H9 (cell line): ENCODE measurements at regions not wholly inside any gene's neighbourhood (a gene's known extent, or its start where the extent isn't known, plus 50 kb on each side); places are given as distances from the start of the nearest gene placed in this dataset.

Experiments used
- DNase-seq: peaks from one replicate; pipeline ENCODE4 v3.0.0-alpha.2; 2017
- H2AFZ ChIP-seq: one replicate; pipeline ENCODE4 v1.6.1; 2013; ENCODE audit warnings: mild to moderate bottlenecking, low read length, control low read depth, moderate library complexity
- H2AK5ac ChIP-seq: 2 replicates; pipeline ENCODE4 v1.6.1; 2013; ENCODE audit warnings: low read length, control low read depth, mixed read lengths; ENCODE audit not compliant: insufficient read length
- H2BK120ac ChIP-seq: one replicate; pipeline ENCODE4 v1.6.1; 2013; ENCODE audit warnings: low read depth, mild to moderate bottlenecking, low read length, control low read depth, inconsistent platforms; ENCODE audit not compliant: poor library complexity, severe bottlenecking
- H2BK12ac ChIP-seq: 2 replicates; pipeline ENCODE4 v1.6.1; 2013; ENCODE audit warnings: low read length, control low read depth, mixed read lengths, low read depth; ENCODE audit not compliant: insufficient read length
- H2BK15ac ChIP-seq: 2 replicates; pipeline ENCODE4 v1.6.1; 2013; ENCODE audit warnings: low read depth, low read length, control low read depth
- H2BK20ac ChIP-seq: one replicate; pipeline ENCODE4 v1.6.1; 2013; ENCODE audit warnings: low read depth, mild to moderate bottlenecking, low read length, control low read depth, inconsistent platforms; ENCODE audit not compliant: poor library complexity, severe bottlenecking
- H2BK5ac ChIP-seq: 2 replicates; pipeline ENCODE4 v1.6.1; 2013; ENCODE audit warnings: low read length, control low read depth, mixed read lengths; ENCODE audit not compliant: insufficient read length
- H3K14ac ChIP-seq: 2 replicates; pipeline ENCODE4 v1.6.1; 2013; ENCODE audit warnings: low read length, control low read depth; ENCODE audit not compliant: insufficient read depth
- H3K18ac ChIP-seq: 2 replicates; pipeline ENCODE4 v1.6.1; 2013; ENCODE audit warnings: low read depth, mild to moderate bottlenecking, mixed read lengths, low read length, control low read depth; ENCODE audit not compliant: insufficient read length
- H3K23ac ChIP-seq: 2 replicates; pipeline ENCODE4 v1.6.1; 2013; ENCODE audit warnings: low read length, control low read depth, mixed read lengths, low read depth; ENCODE audit not compliant: insufficient read length
- H3K23me2 ChIP-seq: 2 replicates; pipeline ENCODE4 v1.6.1; 2013; ENCODE audit warnings: low read depth, mild to moderate bottlenecking, mixed read lengths, low read length, control low read depth; ENCODE audit not compliant: insufficient read length, poor library complexity, severe bottlenecking
- H3K27ac ChIP-seq: 2 replicates; pipeline ENCODE4 v1.5.1; 2013; ENCODE audit warnings: low read length, control low read depth, mixed read lengths, low read depth; ENCODE audit not compliant: insufficient read length
- H3K27me3 ChIP-seq: 2 replicates; pipeline ENCODE4 v1.6.1; 2013; ENCODE audit warnings: low read length, control low read depth, inconsistent platforms; ENCODE audit not compliant: insufficient read depth
- H3K4ac ChIP-seq: 2 replicates; pipeline ENCODE4 v1.6.1; 2013; ENCODE audit warnings: low read depth, mild to moderate bottlenecking, control low read depth, inconsistent platforms, low read length, moderate library complexity
- H3K4me1 ChIP-seq: 2 replicates; pipeline ENCODE4 v1.6.1; 2013; ENCODE audit warnings: low read length, control low read depth, inconsistent platforms; ENCODE audit not compliant: insufficient read depth
- H3K4me2 ChIP-seq: 2 replicates; pipeline ENCODE4 v1.6.1; 2013; ENCODE audit warnings: low read length, control low read depth, mixed read lengths; ENCODE audit not compliant: insufficient read length, insufficient read depth
- H3K56ac ChIP-seq: 2 replicates; pipeline ENCODE4 v1.6.1; 2013; ENCODE audit warnings: low read depth, mild to moderate bottlenecking, mixed read lengths, low read length, control low read depth; ENCODE audit not compliant: insufficient read length
- H3K79me1 ChIP-seq: 2 replicates; pipeline ENCODE4 v1.6.1; 2013; ENCODE audit warnings: low read depth, mild to moderate bottlenecking, moderate library complexity, low read length, control low read depth, inconsistent platforms; ENCODE audit not compliant: insufficient read depth, poor library complexity, severe bottlenecking
- H3K79me2 ChIP-seq: 2 replicates; pipeline ENCODE4 v1.6.1; 2013; ENCODE audit warnings: low read length, control low read depth, inconsistent platforms; ENCODE audit not compliant: insufficient read depth
- H3K9ac ChIP-seq: 2 replicates; pipeline ENCODE4 v1.6.1; 2013; ENCODE audit warnings: low read length, control low read depth, mixed read lengths; ENCODE audit not compliant: insufficient read length; ENCODE audit errors: extremely low read depth
- H3K9me3 ChIP-seq: one replicate; pipeline ENCODE4 v1.6.1; 2013; ENCODE audit warnings: low read depth, low read length, inconsistent platforms; ENCODE audit not compliant: control insufficient read depth
- H3T11ph ChIP-seq: one replicate; pipeline ENCODE4 v1.6.1; 2013; ENCODE audit warnings: mild to moderate bottlenecking, low read length, control low read depth, inconsistent platforms
- H4K20me1 ChIP-seq: one replicate; pipeline ENCODE4 v1.6.1; 2013; ENCODE audit not compliant: control insufficient read depth, insufficient read length, insufficient read depth
- H4K5ac ChIP-seq: 2 replicates; pipeline ENCODE4 v1.6.1; 2013; ENCODE audit warnings: low read depth, mild to moderate bottlenecking, mixed read lengths, low read length, control low read depth; ENCODE audit not compliant: insufficient read length
- H4K8ac ChIP-seq: replicated peaks from 2 replicates; pipeline ENCODE4 v1.6.1; 2013; ENCODE audit warnings: low read length, control low read depth, mixed read lengths, low read depth; ENCODE audit not compliant: insufficient read length
- H4K91ac ChIP-seq: 2 replicates; pipeline ENCODE4 v1.6.1; 2013; ENCODE audit warnings: low read depth, mild to moderate bottlenecking, moderate library complexity, mixed read lengths, low read length, control low read depth; ENCODE audit not compliant: insufficient read length
- H3K27ac Mint-ChIP-seq, 3 experiments: 2 replicates in 2 of 3; 3 replicates in 1 of 3; pipeline ENCODE4 v1.8.0; 2020 to 2021; ENCODE audit warnings: mixed read lengths in 3 of 3, mild to moderate bottlenecking in 1 of 3, moderate library complexity in 1 of 3
- H3K27me3 Mint-ChIP-seq: 2 replicates; pipeline ENCODE4 v1.8.0; 2021; ENCODE audit warnings: low read depth, mild to moderate bottlenecking, moderate library complexity, mixed read lengths
- H3K36me3 Mint-ChIP-seq, 3 experiments: 2 replicates in 2 of 3; 3 replicates in 1 of 3; pipeline ENCODE4 v1.8.0; 2020 to 2021; ENCODE audit warnings: low read depth in 3 of 3, mixed read lengths in 3 of 3; ENCODE audit not compliant: insufficient read depth in 1 of 3
- H3K4me1 Mint-ChIP-seq, 2 experiments: 2 replicates each; pipeline ENCODE4 v1.8.0; 2020; ENCODE audit warnings: mixed read lengths in 2 of 2
- H3K4me3 Mint-ChIP-seq, 2 experiments: 2 replicates in 1 of 2; 3 replicates in 1 of 2; pipeline ENCODE4 v1.8.0; 2020 to 2021; ENCODE audit warnings: mild to moderate bottlenecking in 2 of 2, mixed read lengths in 2 of 2, moderate library complexity in 1 of 2
- H3K9me3 Mint-ChIP-seq, 2 experiments: 2 replicates in 1 of 2; 3 replicates in 1 of 2; pipeline ENCODE4 v1.8.0; 2020; ENCODE audit warnings: mild to moderate bottlenecking in 2 of 2, mixed read lengths in 2 of 2, moderate library complexity in 1 of 2
- CTCF ChIP-seq: fragments of 200-600 bp; sonication (generic); conservative IDR thresholded peaks from 3 replicates; pipeline ENCODE4 v1.8.0; 2021; ENCODE audit warnings: antibody characterized with exemption, mild to moderate bottlenecking
- WGBS: extraction: QIAGEN DNeasy Blood & Tissue Kit; methylation state at CpG from one replicate; pipeline ENCODE4 v1.1.7; 2013; ENCODE audit warnings: missing lambda C conversion rate, low lambda C conversion rate, mixed read lengths; ENCODE audit not compliant: insufficient read length; ENCODE audit errors: extremely low coverage; 5-methylcytosine and 5-hydroxymethylcytosine counted together

GRCh38 chr9:107105784-107106183 lies 177.3 kb upstream of the RAD23B start:
- no peak overlapping the region for H3K4ac ChIP-seq
- no peak overlapping the region for H4K91ac ChIP-seq
- H3K9me3 Mint-ChIP-seq, result no peaks in the 10 kb centered on the region
- no peak overlapping the region for H2AFZ ChIP-seq
- no peak overlapping the region for H3K4me2 ChIP-seq
- no peak overlapping the region for H2BK15ac ChIP-seq
- no peak for DNase-seq
- no peaks in the 10 kb centered on the region for H3K23me2 ChIP-seq
- H3K36me3 Mint-ChIP-seq, result no peaks in the 10 kb centered on the region; a peak in 1 of 7 replicates
- H3K4me1 ChIP-seq, result no peaks in the 10 kb centered on the region
- WGBS, result no CpG with 5 or more reads among the region's 3 CpGs
- H3K56ac ChIP-seq, result no peak overlapping the region
- no peak overlapping the region for H3K23ac ChIP-seq
- no peak overlapping the region for H2AK5ac ChIP-seq
- H3K14ac ChIP-seq, result no peak overlapping the region
- no peak overlapping the region for H2BK5ac ChIP-seq
- no peaks in the 10 kb centered on the region for H3K4me1 Mint-ChIP-seq
- H3K79me1 ChIP-seq, result no peaks in the 10 kb centered on the region
- no peak overlapping the region for H2BK20ac ChIP-seq
- no peak overlapping the region for H3K4me3 Mint-ChIP-seq
- no peak overlapping the region for H4K5ac ChIP-seq
- H3K27me3 Mint-ChIP-seq, result peaks cover 2% of the 10 kb centered on the region
- H2BK12ac ChIP-seq, result no peak overlapping the region
- TF ChIP-seq CTCF, result no peak
- H3K79me2 ChIP-seq, result no peaks in the 10 kb centered on the region
- H2BK120ac ChIP-seq, result no peak overlapping the region
- H4K20me1 ChIP-seq, result no peaks in the 10 kb centered on the region
- H3K9me3 ChIP-seq, result no peaks in the 10 kb centered on the region
- H3K27ac Mint-ChIP-seq, result no peak overlapping the region
- H3K9ac ChIP-seq, result no peak overlapping the region
- H3T11ph ChIP-seq, result no peak overlapping the region
- H4K8ac ChIP-seq, result no peak overlapping the region
- H3K27ac ChIP-seq, result no peak overlapping the region
- H3K18ac ChIP-seq, result no peak overlapping the region
- H3K27me3 ChIP-seq, result no peaks in the 10 kb centered on the region
